GM12864 (cell line): ENCODE measurements at regions not wholly inside any gene's neighbourhood (a gene's known extent, or its start where the extent isn't known, plus 50 kb on each side); places are given as distances from the start of the nearest gene placed in this dataset.

Experiments
- DNase-seq: peaks from one replicate; pipeline ENCODE4 v3.0.0-alpha.2; 2011; ENCODE audit warnings: low read depth
- H3K4me3 ChIP-seq: 2 replicates; pipeline ENCODE4 v1.5.1; 2011; ENCODE audit warnings: mild to moderate bottlenecking, low read depth, low read length, control low read depth
- CTCF ChIP-seq: IDR thresholded peaks from 2 replicates; pipeline ENCODE4 v1.5.1; 2011; ENCODE audit warnings: low read depth, mild to moderate bottlenecking, moderate library complexity, low read length, control low read depth, inconsistent platforms; ENCODE audit errors: missing control alignments

DNA sequence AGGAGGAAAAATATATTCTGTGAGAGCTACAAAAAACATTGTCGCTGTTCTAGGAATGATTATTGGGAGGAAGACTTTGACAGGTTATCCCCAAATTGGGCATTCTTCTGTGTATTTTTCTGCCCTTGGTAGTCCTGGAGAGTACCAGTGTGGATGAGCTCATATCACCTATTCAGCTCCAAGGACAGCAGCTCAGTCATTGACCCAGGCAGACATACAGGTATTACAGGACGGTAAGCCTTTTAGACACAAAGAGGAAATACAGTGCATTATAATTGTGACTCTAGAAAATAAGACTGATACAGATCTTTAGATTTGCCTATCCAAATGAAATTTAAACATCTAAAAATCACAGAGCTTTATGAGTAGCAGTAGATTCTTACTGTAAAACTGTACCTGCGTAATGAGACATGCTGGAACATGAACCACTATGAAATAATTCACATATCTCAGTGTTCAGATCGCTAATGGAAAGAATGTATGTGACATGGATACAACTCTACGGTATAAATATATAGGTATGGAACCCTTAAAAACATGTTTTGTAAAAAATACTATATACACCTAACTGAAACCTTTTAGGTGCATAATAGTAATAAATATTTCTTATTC lies 56.0 kb downstream of the PLK2 start:
- TF ChIP-seq CTCF, result no peak
- no peak for DNase-seq
- no peak overlapping the region for H3K4me3 ChIP-seq

- TF ChIP-seq CTCF, result no peak
- no peak for DNase-seq
- no peak overlapping the region for H3K4me3 ChIP-seq
Measured at GRCh38 chr5:58401701-58402100, 58.2 kb downstream of the PLK2 start.

DNA sequence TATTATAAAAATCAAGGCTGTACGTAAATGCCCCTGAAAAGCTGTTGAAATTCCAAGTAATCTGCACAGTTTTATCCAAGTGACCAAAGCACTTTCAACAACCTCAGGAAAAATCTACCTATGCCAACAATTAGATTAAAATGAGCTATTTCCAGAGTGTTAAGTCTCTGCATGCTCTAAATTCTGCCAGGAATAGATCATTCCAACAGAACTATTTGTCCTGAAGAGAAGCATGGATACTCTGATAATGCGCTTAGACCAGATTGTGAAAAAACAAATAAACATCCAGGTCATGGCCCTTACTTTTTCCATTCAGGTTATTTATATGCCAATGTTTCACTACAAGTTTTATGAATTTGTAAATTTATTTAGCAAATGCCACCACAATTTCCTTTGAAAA lies 59.1 kb downstream of the PLK2 start:
- no peak overlapping the region for H3K4me3 ChIP-seq

GRCh38 chr5:58399951-58400350 lies 59.9 kb downstream of the PLK2 start:
- no peak overlapping the region for H3K4me3 ChIP-seq
- no peak for TF ChIP-seq CTCF
- DNase-seq, result no peak

More for the DNA sequence above, 59.1 kb downstream of the PLK2 start:
- TF ChIP-seq CTCF, result no peak
- no peak for DNase-seq

GRCh38 chr5:58394339-58394738 lies 65.5 kb downstream of the PLK2 start:
- no peak for DNase-seq
- no peak for TF ChIP-seq CTCF
- no peak overlapping the region for H3K4me3 ChIP-seq

DNA sequence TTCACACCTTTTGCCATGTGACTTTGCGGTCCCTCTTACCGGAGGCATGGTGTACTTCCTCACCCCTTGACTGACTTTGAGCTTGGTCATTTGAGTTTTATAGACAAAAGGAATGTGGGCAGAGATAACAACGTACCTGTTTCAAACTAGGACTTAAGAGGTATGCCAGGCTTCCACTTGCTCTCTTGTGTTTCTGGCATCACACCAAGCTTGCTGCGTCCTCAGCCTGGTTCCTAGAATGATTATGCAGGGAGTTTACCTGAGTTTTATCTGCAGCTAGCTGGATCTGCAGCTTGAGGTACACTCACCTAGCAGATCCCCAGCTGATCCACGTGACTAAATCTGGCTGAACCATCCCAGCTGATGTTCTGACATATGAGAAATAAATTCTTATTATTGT lies 66.2 kb downstream of the PLK2 start:
- no peak overlapping the region for H3K4me3 ChIP-seq
- TF ChIP-seq CTCF, result no peak
- DNase-seq, result no peak

- no peak overlapping the region for H3K4me3 ChIP-seq
- TF ChIP-seq CTCF, result no peak
- DNase-seq, result no peak
Measured at GRCh38 chr5:58392496-58392895, 67.4 kb downstream of the PLK2 start.
